Mammary epithelial cell (primary cell): ENCODE measurements at regions not wholly inside any gene's neighbourhood (a gene's known extent, or its start where the extent isn't known, plus 50 kb on each side); places are given as distances from the start of the nearest gene placed in this dataset.

Experiments
- EZH2 ChIP-seq: IDR thresholded peaks from 2 replicates; pipeline ENCODE4 v1.6.1; 2012; ENCODE audit warnings: low read length, inconsistent platforms, borderline replicate concordance
- TF ChIP-seq, protein P1 (sequence below), 2 donors: IDR thresholded peaks in 1 of 2; conservative IDR thresholded peaks in 1 of 2; 2 replicates each; pipeline ENCODE4 v1.5.1; 2011 to 2012; ENCODE audit warnings: inconsistent platforms in 2 of 2, low read length in 2 of 2, mild to moderate bottlenecking in 2 of 2, control low read depth in 1 of 2, low read depth in 1 of 2; ENCODE audit not compliant: insufficient read depth in 1 of 2; ENCODE audit errors: extremely low read depth in 1 of 2

DNA sequence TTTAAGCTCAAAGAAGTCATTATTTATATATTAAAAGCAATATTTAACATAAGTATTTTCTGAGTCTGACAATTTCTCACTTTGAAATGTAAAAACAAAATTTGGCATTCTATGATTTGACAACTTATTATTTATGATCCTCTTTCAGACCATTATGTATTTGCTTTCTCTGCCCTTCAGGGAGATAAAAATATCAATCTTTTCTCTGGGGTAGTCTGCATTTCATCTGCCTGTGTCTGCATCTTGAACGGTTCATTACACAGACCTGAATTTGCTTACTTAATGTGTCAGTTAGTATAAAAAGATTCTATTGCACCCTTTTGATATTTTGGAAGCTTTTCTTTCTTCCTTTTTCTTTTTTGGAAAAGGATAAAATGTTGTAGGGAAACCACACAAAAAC, 354.0 kb upstream of the RGS17 start:
- TF ChIP-seq EZH2 = no peak
- TF ChIP-seq, protein P1, sequence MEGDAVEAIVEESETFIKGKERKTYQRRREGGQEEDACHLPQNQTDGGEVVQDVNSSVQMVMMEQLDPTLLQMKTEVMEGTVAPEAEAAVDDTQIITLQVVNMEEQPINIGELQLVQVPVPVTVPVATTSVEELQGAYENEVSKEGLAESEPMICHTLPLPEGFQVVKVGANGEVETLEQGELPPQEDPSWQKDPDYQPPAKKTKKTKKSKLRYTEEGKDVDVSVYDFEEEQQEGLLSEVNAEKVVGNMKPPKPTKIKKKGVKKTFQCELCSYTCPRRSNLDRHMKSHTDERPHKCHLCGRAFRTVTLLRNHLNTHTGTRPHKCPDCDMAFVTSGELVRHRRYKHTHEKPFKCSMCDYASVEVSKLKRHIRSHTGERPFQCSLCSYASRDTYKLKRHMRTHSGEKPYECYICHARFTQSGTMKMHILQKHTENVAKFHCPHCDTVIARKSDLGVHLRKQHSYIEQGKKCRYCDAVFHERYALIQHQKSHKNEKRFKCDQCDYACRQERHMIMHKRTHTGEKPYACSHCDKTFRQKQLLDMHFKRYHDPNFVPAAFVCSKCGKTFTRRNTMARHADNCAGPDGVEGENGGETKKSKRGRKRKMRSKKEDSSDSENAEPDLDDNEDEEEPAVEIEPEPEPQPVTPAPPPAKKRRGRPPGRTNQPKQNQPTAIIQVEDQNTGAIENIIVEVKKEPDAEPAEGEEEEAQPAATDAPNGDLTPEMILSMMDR (conservative IDR thresholded peaks at IDR 0.05 in 1 of 2, IDR thresholded peaks at IDR 0.05 in 1 of 2; ENCODE audit: extremely low read depth in 1 of 2, insufficient read depth in 1 of 2, low read depth in 1 of 2, low read length in 2 of 2) = no peak
